K562 (cell line): ENCODE measurements at regions not wholly inside any gene's neighbourhood (a gene's known extent, or its start where the extent isn't known, plus 50 kb on each side); places are given as distances from the start of the nearest gene placed in this dataset.

Experiments used
- ATAC-seq: fragments of 200-7000 bp; cut with Tn5 transposase; 3 replicates; pipeline ENCODE4 v1.9.1; 2020; ENCODE audit warnings: moderate library complexity
- BruUV-seq: library from RNA; stranded (reverse); fragments of 400-500 nt; replicated peaks from 2 replicates; lab custom pipeline; 2021; lab: Mats Ljungman, UMichigan
- CTCF ChIA-PET: fragments of 300-600 bp; formaldehyde crosslinking; extraction: SDS; loops from one replicate; lab custom pipeline; 2021; ENCODE audit warnings: low intra/inter-chr PET ratio; lab: Yijun Ruan, JAX
- POLR2A ChIA-PET: fragments of 300-600, 350-650 bp; sonication (Branson Sonifier 250); formaldehyde crosslinking; extraction: SDS; loops from one replicate; lab custom pipeline; 2021; ENCODE audit warnings: antibody characterized with exemption, inconsistent platforms; lab: Yijun Ruan, JAX
- DNase-seq, 4 experiments: peaks; one replicate each; pipeline versions ENCODE4 v3.0.0 to v3.0.0-alpha.2; 2011 to 2018; ENCODE audit warnings: low spot score in 3 of 4, mixed read lengths in 3 of 4; ENCODE audit errors: extremely low read depth in 1 of 4
- FAIRE-seq: peaks from 2 replicates; lab custom pipeline; 2011; peaks lifted over from hg19 to GRCh38; lab: Jason Lieb, UNC
- H2AFZ ChIP-seq: 2 replicates; pipeline ENCODE4 v1.6.0; 2011; ENCODE audit warnings: low read depth, low read length, control low read depth, inconsistent platforms
- H3K27ac ChIP-seq: fragments of 200-600 bp; 3 replicates; pipeline ENCODE4 v1.8.0; 2011; ENCODE audit warnings: low read depth, mild to moderate bottlenecking, control low read depth, inconsistent platforms, low read length, moderate library complexity, mixed read lengths; ENCODE audit errors: extremely low read depth
- H3K27me3 ChIP-seq, 2 experiments: fragments of 300-600 bp in 1 of 2; 2 replicates in 1 of 2; 3 replicates in 1 of 2; pipeline versions ENCODE4 v1.6.0 to v1.8.0; 2011; ENCODE audit warnings: inconsistent platforms in 2 of 2, low read length in 2 of 2, mild to moderate bottlenecking in 1 of 2, mixed read lengths in 1 of 2, moderate library complexity in 1 of 2; ENCODE audit not compliant: control insufficient read depth in 2 of 2, insufficient read depth in 2 of 2
- H3K36me3 ChIP-seq: fragments of 300-600 bp; 3 replicates; pipeline ENCODE4 v1.8.0; 2011; ENCODE audit warnings: mild to moderate bottlenecking, low read length, inconsistent platforms; ENCODE audit not compliant: control insufficient read depth, insufficient read depth
- H3K4me1 ChIP-seq, 2 experiments: fragments of 200-600 bp in 1 of 2; replicated peaks in 1 of 2; 2 replicates in 1 of 2; 3 replicates in 1 of 2; pipeline versions ENCODE4 v1.5.1 to v1.8.0; 2011; ENCODE audit warnings: inconsistent platforms in 2 of 2, low read length in 2 of 2, mild to moderate bottlenecking in 1 of 2, mixed read lengths in 1 of 2, moderate library complexity in 1 of 2; ENCODE audit not compliant: control insufficient read depth in 2 of 2, insufficient read depth in 2 of 2
- H3K4me2 ChIP-seq: 2 replicates; pipeline ENCODE4 v1.6.1; 2011; ENCODE audit warnings: low read length, control low read depth, inconsistent platforms, mixed read lengths; ENCODE audit not compliant: insufficient read depth
- H3K4me3 ChIP-seq: fragments of 200-600 bp; sonication (generic), shearing (Covaris generic); 2 replicates; pipeline ENCODE4 v1.5.1; 2016; ENCODE audit warnings: control low read depth, inconsistent platforms
- H3K79me2 ChIP-seq: fragments of 200-600 bp; 3 replicates; pipeline ENCODE4 v1.8.0; 2011; ENCODE audit warnings: low read length, inconsistent platforms; ENCODE audit not compliant: control insufficient read depth, insufficient read depth
- H3K9ac ChIP-seq, 2 experiments: 2 replicates each; pipeline versions ENCODE4 v1.6.0 to v1.6.1; 2011; ENCODE audit warnings: low read depth in 2 of 2, low read length in 2 of 2, control low read depth in 1 of 2, inconsistent platforms in 1 of 2, mild to moderate bottlenecking in 1 of 2, mixed read lengths in 1 of 2; ENCODE audit not compliant: insufficient read depth in 1 of 2
- H3K9me1 ChIP-seq: one replicate; pipeline ENCODE4 v1.6.0; 2011; ENCODE audit warnings: inconsistent platforms, mild to moderate bottlenecking, low read length, moderate library complexity; ENCODE audit not compliant: control insufficient read depth, insufficient read depth
- H3K9me3 ChIP-seq: replicated peaks from 2 replicates; pipeline ENCODE4 v1.5.1; 2011; ENCODE audit warnings: low read depth, low read length, inconsistent platforms; ENCODE audit not compliant: control insufficient read depth, insufficient read depth
- H4K20me1 ChIP-seq: replicated peaks from 2 replicates; pipeline ENCODE4 v1.6.1; 2011; ENCODE audit warnings: low read length, inconsistent platforms, mixed read lengths; ENCODE audit not compliant: control insufficient read depth, insufficient read depth
- CBX5 ChIP-seq: IDR thresholded peaks from 2 replicates; pipeline ENCODE4 v1.6.1; 2014; ENCODE audit warnings: low read depth, borderline replicate concordance
- SPI1 ChIP-seq: IDR thresholded peaks from 2 replicates; pipeline ENCODE4 v1.6.1; 2011; ENCODE audit warnings: low read depth, low read length, control low read depth, borderline replicate concordance
- TOE1 ChIP-seq, 2 experiments: fragments of 450-650 bp in 1 of 2; sonication (generic) in 1 of 2; formaldehyde crosslinking in 1 of 2; IDR thresholded peaks; 2 replicates each; pipeline versions ENCODE4 v1.7.1 to v1.8.0; 2016 to 2022; ENCODE audit warnings: borderline replicate concordance in 2 of 2, mild to moderate bottlenecking in 2 of 2, antibody characterized with exemption in 1 of 2, inconsistent platforms in 1 of 2, low read depth in 1 of 2, missing genetic modification reagents in 1 of 2, moderate library complexity in 1 of 2
- ZBTB7A ChIP-seq: IDR thresholded peaks from 2 replicates; pipeline ENCODE4 v1.6.1; 2011; ENCODE audit warnings: low read depth, mild to moderate bottlenecking, low read length, moderate library complexity, borderline replicate concordance; ENCODE audit not compliant: control insufficient read depth
- WGBS: fragments of 100-300 bp; shearing (Covaris generic); methylation state at CpG from one replicate; pipeline ENCODE4 v1.1.6; 2016; ENCODE audit warnings: low coverage, mixed read lengths; ENCODE audit not compliant: insufficient coverage; ENCODE audit errors: missing lambda C conversion rate; 5-methylcytosine and 5-hydroxymethylcytosine counted together
- in situ Hi-C: fragments of 300-500 bp; cut with MboI; formaldehyde crosslinking; loops from 4 replicates; pipeline ENCODE4 v1.15.0; 2018; ENCODE audit warnings: inconsistent platforms, mixed read lengths
- intact Hi-C: fragments of 100-400 bp; cut with micrococcal nuclease; formaldehyde crosslinking; loops from 2 replicates; pipeline ENCODE4 v1.14.2; 2022

DNA sequence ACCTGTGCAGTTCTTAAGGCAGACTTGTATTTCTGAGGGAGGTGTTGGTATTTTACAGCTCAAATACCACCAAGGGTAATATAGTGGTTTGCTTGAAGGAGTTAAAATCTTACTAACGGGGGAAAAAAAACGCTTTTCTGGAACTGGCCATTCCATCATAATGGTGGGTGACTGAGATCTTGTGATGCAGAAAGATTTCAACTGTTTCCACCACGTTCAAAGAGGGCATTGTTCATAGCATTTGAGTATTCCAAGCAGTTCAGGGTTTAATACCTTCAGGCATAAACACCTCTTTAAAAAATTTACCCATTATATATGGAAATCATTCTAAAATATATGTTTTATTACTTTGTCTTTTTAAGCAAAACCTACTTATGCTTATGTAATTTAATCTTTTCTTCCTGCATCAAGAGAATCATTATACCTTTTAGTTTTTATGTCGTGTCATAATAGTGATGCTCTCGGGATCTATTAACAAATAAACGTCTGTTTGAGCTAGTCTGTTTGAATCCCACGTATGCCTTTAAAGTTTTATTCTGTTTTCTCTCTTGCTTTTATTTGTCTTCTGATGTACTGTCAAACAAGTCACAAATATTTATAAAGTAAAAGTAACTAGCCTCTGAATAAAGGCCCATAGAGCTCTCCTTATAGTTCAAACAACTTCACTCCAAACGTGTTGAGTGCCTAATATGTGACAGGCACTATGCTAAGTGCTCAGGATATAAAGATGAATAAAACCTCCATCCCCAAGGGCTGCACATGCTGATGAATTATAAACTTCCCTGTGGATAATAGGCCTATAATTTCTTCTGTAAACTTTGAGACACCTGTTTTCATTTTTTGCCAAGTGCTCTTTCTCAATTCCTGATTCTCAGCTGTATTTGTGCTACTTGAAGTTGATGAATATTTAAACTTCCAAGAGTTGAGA is 298.8 kb upstream of the FERMT1 start:
- no peak for DNase-seq

DNA sequence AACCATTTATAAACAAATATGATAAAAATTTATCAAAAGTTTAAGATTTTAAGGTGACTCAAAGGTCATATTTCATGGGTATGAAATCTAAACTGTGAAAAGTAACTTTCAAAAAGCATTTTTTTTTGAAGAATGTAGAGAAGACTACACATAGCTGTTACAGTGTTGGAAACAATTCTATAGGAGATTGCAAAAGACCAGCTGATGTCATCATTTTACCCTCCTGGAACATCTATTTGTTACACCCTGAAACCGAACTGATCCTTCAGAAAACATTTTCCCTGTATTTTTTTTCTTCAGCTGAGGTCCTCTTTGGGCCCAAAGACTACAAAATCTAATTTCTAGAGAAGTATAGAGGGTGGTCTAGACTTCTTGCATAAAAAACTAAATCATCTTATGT is 297.5 kb upstream of the FERMT1 start:
- ChIA-PET CTCF (no interaction called here), POLR2A (no interaction called here)
- Histone ChIP-seq H3K4me1 (no peaks in the 10 kb centered on the region), H3K4me2 (no peak overlapping the region), H4K20me1 (no peaks in the 10 kb centered on the region), H3K36me3 (no peaks in the 10 kb centered on the region), H3K9ac (no peak overlapping the region), H3K79me2 (no peaks in the 10 kb centered on the region), H3K4me3 (no peak overlapping the region), H3K9me1 (no peaks in the 10 kb centered on the region), H2AFZ (no peak overlapping the region), H3K27me3 (no peaks in the 10 kb centered on the region), H3K9me3 (no peaks in the 10 kb centered on the region; the same call in 1 of the 2 replicates), H3K27ac (no peak overlapping the region)
- ATAC-seq, result no peak
- WGBS, result 0% methylated on average over 1 of the region's 1 CpG
- in situ Hi-C loops (no loop called here), intact Hi-C loops (no loop called here)
- FAIRE-seq, result no peak
- TF ChIP-seq TOE1 (IDR thresholded peaks at IDR 0.05; ENCODE audit: borderline replicate concordance) (no peak), TOE1 (CRISPR knock-in tag; IDR thresholded peaks at IDR 0.05; ENCODE audit: borderline replicate concordance, low read depth) (no peak), SPI1 (no peak), ZBTB7A (no peak)
- no TSS peak for BruUV-seq
- DNase-seq, result no peak

More for the DNA sequence above, 298.8 kb upstream of the FERMT1 start:
- H3K9ac ChIP-seq, result no peak overlapping the region
- no peak for ATAC-seq
- no peak for TF ChIP-seq CBX5
- intact Hi-C loops, result no loop called here
- no peaks in the 10 kb centered on the region for H3K9me3 ChIP-seq
- H3K4me1 ChIP-seq, result no peaks in the 10 kb centered on the region
- H3K9me1 ChIP-seq, result no peaks in the 10 kb centered on the region
- ChIA-PET POLR2A (no interaction called here), CTCF (no interaction called here)
- H4K20me1 ChIP-seq, result no peaks in the 10 kb centered on the region
- H3K27me3 ChIP-seq, result no peaks in the 10 kb centered on the region
- no peaks in the 10 kb centered on the region for H3K36me3 ChIP-seq
- BruUV-seq, result no TSS peak
- 3% methylated on average over 8 of the region's 8 CpGs for WGBS
- H3K27ac ChIP-seq, result no peak overlapping the region
- H3K4me3 ChIP-seq, result no peak overlapping the region
- H3K4me2 ChIP-seq, result no peak overlapping the region
- in situ Hi-C loops, result no loop called here
- no peak for FAIRE-seq
- no peaks in the 10 kb centered on the region for H3K79me2 ChIP-seq
- H2AFZ ChIP-seq, result no peak overlapping the region
